Kidney (tissue), 13 donors: ENCODE measurements at regions not wholly inside any gene's neighbourhood (a gene's known extent, or its start where the extent isn't known, plus 50 kb on each side); places are given as distances from the start of the nearest gene placed in this dataset.

Experiments used
- DNase-seq, 5 donors: peaks; one replicate each; pipeline ENCODE4 v3.0.0-alpha.2; 2013 to 2020
- FAIRE-seq: peaks from 2 replicates; lab custom pipeline; 2012; peaks lifted over from hg19 to GRCh38; lab: Jason Lieb, UNC
- H3K27ac ChIP-seq, 2 donors: one replicate each; pipeline ENCODE4 v1.7.0; 2013; ENCODE audit warnings: low read depth in 2 of 2, low read length in 2 of 2, inconsistent platforms in 1 of 2
- H3K27me3 ChIP-seq: one replicate; pipeline ENCODE4 v1.7.1; 2013; ENCODE audit warnings: low read length, inconsistent platforms; ENCODE audit not compliant: control insufficient read depth, insufficient read depth
- H3K36me3 ChIP-seq, 3 donors: one replicate each; pipeline versions ENCODE4 v1.7.0 to v1.7.1; 2013; ENCODE audit warnings: low read length in 3 of 3, control low read depth in 1 of 3, inconsistent platforms in 1 of 3; ENCODE audit not compliant: insufficient read depth in 3 of 3, control insufficient read depth in 2 of 3
- H3K4me1 ChIP-seq, 3 donors: one replicate each; pipeline versions ENCODE4 v1.7.0 to v1.7.1; 2013; ENCODE audit warnings: low read length in 3 of 3, inconsistent platforms in 1 of 3, low read depth in 1 of 3; ENCODE audit not compliant: control insufficient read depth in 2 of 3, insufficient read depth in 2 of 3
- H3K4me3 ChIP-seq, 3 donors: one replicate each; pipeline versions ENCODE4 v1.7.0 to v1.8.1; 2013; ENCODE audit warnings: low read length in 3 of 3, control low read depth in 1 of 3, inconsistent platforms in 1 of 3
- H3K9ac ChIP-seq, 3 donors: one replicate each; pipeline versions ENCODE4 v1.7.0 to v1.7.1; 2013; ENCODE audit warnings: low read length in 3 of 3, control low read depth in 1 of 3, inconsistent platforms in 1 of 3
- H3K9me3 ChIP-seq, 3 donors: one replicate each; pipeline versions ENCODE4 v1.7.0 to v1.7.1; 2013; ENCODE audit warnings: low read length in 3 of 3, control low read depth in 1 of 3, inconsistent platforms in 1 of 3; ENCODE audit not compliant: control insufficient read depth in 2 of 3, insufficient read depth in 1 of 3
- CTCF ChIP-seq: IDR thresholded peaks from 3 replicates; pipeline ENCODE4 v1.5.1; 2012; ENCODE audit warnings: mild to moderate bottlenecking, moderate library complexity, borderline replicate concordance; ENCODE audit not compliant: insufficient read depth; ENCODE audit errors: extremely low read depth
- intact Hi-C: fragments of 100-400 bp; cut with DNase I; formaldehyde crosslinking; loops from one replicate; pipeline ENCODE4 v1.11.1; 2022
- donor health status: control.
- donor health status: control.
- donor health status: control.
- donor health status: control.
- donor health status: control.
- donor health status: DM: yes; HTN: yes; CAD: no.
- donor health status: Normal renal cell carcinoma (clear cell type).

GRCh38 chr11:103844327-103845215 lies 191.9 kb upstream of the DDI1 start:
- H3K9ac ChIP-seq = no peak overlapping the region
- FAIRE-seq (no peak), DNase-seq (no peak)
- intact Hi-C loops = no loop called here
- no peak for TF ChIP-seq CTCF
- no peaks in the 10 kb centered on the region for H3K27me3 ChIP-seq
- H3K4me3 ChIP-seq = no peak overlapping the region
- peaks cover 0 to 3% (median 0%) of the 10 kb centered on the region in 3 donors for H3K4me1 ChIP-seq
- no peaks in the 10 kb centered on the region for H3K36me3 ChIP-seq
- no peaks in the 10 kb centered on the region for H3K9me3 ChIP-seq
- no peak overlapping the region for H3K27ac ChIP-seq

GRCh38 chr11:103845331-103845730 lies 191.1 kb upstream of the DDI1 start:
- no peak overlapping the region for H3K27ac ChIP-seq
- intact Hi-C loops = no loop called here
- DNase-seq (no peak), FAIRE-seq (no peak)
- TF ChIP-seq CTCF = no peak
- H3K27me3 ChIP-seq = no peaks in the 10 kb centered on the region
- no peaks in the 10 kb centered on the region for H3K9me3 ChIP-seq
- no peak overlapping the region for H3K9ac ChIP-seq
- H3K36me3 ChIP-seq = no peaks in the 10 kb centered on the region
- peaks cover 0 to 3% (median 0%) of the 10 kb centered on the region in 3 donors for H3K4me1 ChIP-seq
- no peak overlapping the region for H3K4me3 ChIP-seq

DNA sequence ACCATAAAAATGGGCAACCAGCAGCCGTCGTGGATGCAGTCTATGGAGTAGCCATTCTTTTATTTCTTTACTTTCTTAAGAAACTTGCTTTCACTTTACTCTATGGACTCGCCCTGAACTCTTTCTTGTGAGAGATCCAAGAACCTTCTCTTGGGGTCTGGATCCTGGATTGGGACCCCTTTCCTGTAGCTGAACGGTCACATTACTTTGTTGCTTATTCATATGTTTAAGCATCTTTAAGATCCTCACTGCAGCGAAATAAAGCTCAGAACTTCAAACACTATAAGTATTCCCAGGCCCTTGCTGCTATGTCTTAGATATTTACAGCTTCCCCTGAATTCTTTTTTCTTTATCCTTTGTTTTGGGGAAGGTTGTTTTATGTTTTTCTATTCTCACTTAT lies 187.8 kb upstream of the DDI1 start:
- H3K9me3 ChIP-seq = no peaks in the 10 kb centered on the region
- intact Hi-C loops = no loop called here
- no peak overlapping the region for H3K4me3 ChIP-seq
- H3K4me1 ChIP-seq = peaks cover 0 to 7% (median 7%) of the 10 kb centered on the region in 3 donors
- FAIRE-seq (no peak), DNase-seq (no peak)
- no peak overlapping the region for H3K9ac ChIP-seq
- H3K27ac ChIP-seq = no peak overlapping the region
- TF ChIP-seq CTCF = no peak
- H3K36me3 ChIP-seq = no peaks in the 10 kb centered on the region
- H3K27me3 ChIP-seq = no peaks in the 10 kb centered on the region

DNA sequence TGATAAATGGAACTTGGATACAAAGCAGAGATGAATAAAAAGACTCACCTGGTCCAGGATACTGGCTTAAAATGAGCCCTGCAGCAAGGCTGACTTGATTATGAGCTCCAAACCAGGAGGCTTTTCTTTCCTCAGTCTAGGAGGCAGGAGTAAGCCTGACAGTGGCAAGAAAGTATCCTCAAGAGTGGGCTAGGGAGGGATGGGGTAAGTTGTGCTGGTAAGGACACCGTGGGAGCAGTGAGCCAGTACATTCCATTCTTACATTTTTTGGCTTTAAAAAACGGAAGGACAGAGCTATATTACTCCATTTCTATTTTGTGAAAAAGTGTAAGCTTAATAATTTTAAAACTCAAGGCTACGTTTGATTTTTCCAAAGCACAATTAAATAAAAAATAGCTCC lies 187.1 kb upstream of the DDI1 start:
- Histone ChIP-seq H3K4me1 (peaks cover 0 to 7% (median 7%) of the 10 kb centered on the region in 3 donors), H3K9me3 (no peaks in the 10 kb centered on the region), H3K27me3 (no peaks in the 10 kb centered on the region), H3K4me3 (no peak overlapping the region), H3K27ac (no peak overlapping the region), H3K9ac (no peak overlapping the region), H3K36me3 (no peaks in the 10 kb centered on the region)
- no peak for TF ChIP-seq CTCF
- intact Hi-C loops = no loop called here
- FAIRE-seq (no peak), DNase-seq (no peak)
